ENCODE measurements at regions not wholly inside any gene's neighbourhood (a gene's known extent, or its start where the extent isn't known, plus 50 kb on each side); places are given as distances from the start of the nearest gene placed in this dataset.

GRCh38 chr2:239466061-239466754, 65.4 kb upstream of the HDAC4 start:
- FAIRE-seq (no peak), DNase-seq (ENCODE audit: extremely low read depth in 1 of 4, low spot score in 3 of 4) (no peak), ATAC-seq (no peak)
- H3K4me3 ChIP-seq, result no peak overlapping the region
- H3K9me1 ChIP-seq (ENCODE audit: control insufficient read depth, insufficient read depth, low read length), result no peaks in the 10 kb centered on the region
- H3K36me3 ChIP-seq (ENCODE audit: control insufficient read depth, insufficient read depth, low read length), result no peaks in the 10 kb centered on the region
- CTCF ChIA-PET (ENCODE audit: low intra/inter-chr PET ratio), result no interaction called here
- no peak for TF ChIP-seq TAF15 (IDR thresholded peaks at IDR 0.05; ENCODE audit: low read depth, low read length)
- no peak for TF ChIP-seq IRF1 (CRISPR knock-in tag; IDR thresholded peaks at IDR 0.05; ENCODE audit: borderline replicate concordance)
- peaks cover 0 to 59% of the 10 kb centered on the region in 2 experiments; a peak in 3 of 5 replicates for H3K27me3 ChIP-seq (ENCODE audit: control insufficient read depth in 2 of 2, insufficient read depth in 2 of 2, low read length in 2 of 2)
- no peak overlapping the region for H3K27ac ChIP-seq (ENCODE audit: extremely low read depth, low read depth, low read length)
- intact Hi-C loops (cut with micrococcal nuclease) (no loop called here), in situ Hi-C loops (cut with MboI) (no loop called here)
- WGBS (ENCODE audit: insufficient coverage, low coverage, missing lambda C conversion rate), result 0% methylated on average over 5 of the region's 10 CpGs
- H3K4me2 ChIP-seq (ENCODE audit: insufficient read depth, low read length), result no peak overlapping the region
- no peaks in the 10 kb centered on the region for H3K9me3 ChIP-seq (replicated peaks; ENCODE audit: control insufficient read depth, insufficient read depth, low read depth, low read length)
- no peak overlapping the region for H3K9ac ChIP-seq (ENCODE audit: insufficient read depth in 1 of 2, low read depth in 2 of 2, low read length in 2 of 2)
- peaks cover 0 to 3% of the 10 kb centered on the region in 2 experiments; a peak in 1 of 5 replicates for H3K4me1 ChIP-seq (replicated peaks in 1 of 2; ENCODE audit: control insufficient read depth in 2 of 2, insufficient read depth in 2 of 2, low read length in 2 of 2)
- H2AFZ ChIP-seq (ENCODE audit: low read depth, low read length), result no peak overlapping the region
- no peaks in the 10 kb centered on the region for H3K79me2 ChIP-seq (ENCODE audit: control insufficient read depth, insufficient read depth, low read length)
- no TSS peak for BruUV-seq (replicated peaks)
- POLR2A ChIA-PET, result no interaction called here
- no peaks in the 10 kb centered on the region for H4K20me1 ChIP-seq (replicated peaks; ENCODE audit: control insufficient read depth, insufficient read depth, low read length)
